Lung microvascular endothelial cell (primary cell): ENCODE measurements at regions not wholly inside any gene's neighbourhood (a gene's known extent, or its start where the extent isn't known, plus 50 kb on each side); places are given as distances from the start of the nearest gene placed in this dataset.
"Not testable (repeated sequence)": the region's sequence is repeated elsewhere in the genome, so short reads cannot be mapped to it uniquely, and the experiment has no call there.

ENCODE experiments used
- DNase-seq, 2 donors: peaks; one replicate each; pipeline versions ENCODE4 v3.0.0 to v3.0.0-alpha.2; 2010; ENCODE audit warnings: low read depth in 2 of 2

DNA sequence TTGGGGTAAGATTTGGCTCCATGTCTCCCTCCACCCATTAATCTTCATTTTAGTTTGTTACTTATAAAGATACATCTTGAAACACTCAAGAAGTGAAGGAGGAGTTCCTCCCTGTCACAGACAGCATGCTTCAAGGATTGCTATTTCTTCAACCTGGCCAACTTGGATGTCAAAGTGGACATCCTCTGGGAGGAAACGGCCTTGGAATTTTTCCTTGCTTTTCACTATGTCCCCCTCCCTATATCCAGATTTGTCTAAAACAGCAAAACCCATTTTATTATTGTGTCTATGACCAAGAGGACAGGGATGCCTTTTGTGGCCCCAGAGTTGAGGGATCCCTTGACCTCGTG, 242.9 kb downstream of the LPIN1 start:
- DNase-seq = no peak

DNA sequence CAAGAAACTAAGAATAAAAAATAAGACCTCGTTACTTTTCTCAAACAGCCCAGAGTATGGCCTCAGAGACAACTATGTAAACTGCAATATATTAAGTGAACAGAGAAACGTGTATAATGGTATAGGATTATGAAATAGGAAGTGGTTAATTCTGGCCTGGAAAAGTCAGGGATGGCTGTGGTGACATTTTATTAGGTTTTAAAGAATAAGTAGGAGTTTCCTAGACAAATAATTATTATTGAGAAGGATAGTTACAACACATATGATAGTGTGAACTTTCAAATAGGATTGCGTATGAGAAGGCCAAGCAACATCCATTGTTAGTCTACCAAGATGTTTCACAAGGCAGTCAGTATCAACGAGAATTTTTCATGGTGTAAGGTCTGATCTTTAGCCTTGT, 244.1 kb downstream of the LPIN1 start:
- DNase-seq = no peak

DNA sequence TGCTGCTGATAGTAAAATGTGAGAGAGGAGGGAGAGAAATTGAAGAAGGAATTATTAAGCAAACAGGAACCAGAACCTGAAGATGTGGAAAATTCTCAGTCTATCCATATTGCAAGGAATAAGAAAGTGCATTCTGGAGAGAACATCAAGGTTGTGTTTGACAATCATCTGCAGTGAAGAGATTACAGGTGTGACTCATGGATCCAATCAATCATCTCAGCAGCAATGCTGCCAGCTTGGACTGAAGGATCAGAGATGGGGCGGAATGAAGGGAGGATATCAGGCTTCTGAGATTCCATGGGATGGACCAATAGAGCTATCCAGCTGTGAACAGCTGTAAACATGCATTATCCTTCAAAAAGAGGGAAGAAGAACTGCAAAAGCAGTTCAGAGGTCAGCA, 247.3 kb downstream of the LPIN1 start:
- no peak for DNase-seq

DNA sequence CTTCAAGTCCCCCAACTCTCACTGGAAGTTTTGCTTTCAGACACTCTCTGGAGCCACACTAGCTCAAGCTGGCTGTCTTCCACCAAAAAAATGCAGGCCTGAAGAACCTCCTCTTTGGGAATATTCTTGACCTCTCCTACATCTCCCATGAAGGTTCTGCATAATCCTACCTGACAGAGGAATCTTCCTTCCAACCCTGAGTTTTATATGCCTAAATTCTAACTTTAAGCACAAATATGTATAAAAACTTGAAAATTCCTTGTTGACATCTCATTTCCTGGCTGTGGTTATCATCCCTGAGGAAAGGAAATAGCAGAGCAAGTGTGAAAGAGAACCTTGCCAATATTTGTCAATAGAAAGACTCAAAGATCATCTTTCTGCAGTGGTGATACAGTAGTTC, 249.0 kb downstream of the LPIN1 start:
- DNase-seq = peak in 1 of 2 donors; percentile 65

DNA sequence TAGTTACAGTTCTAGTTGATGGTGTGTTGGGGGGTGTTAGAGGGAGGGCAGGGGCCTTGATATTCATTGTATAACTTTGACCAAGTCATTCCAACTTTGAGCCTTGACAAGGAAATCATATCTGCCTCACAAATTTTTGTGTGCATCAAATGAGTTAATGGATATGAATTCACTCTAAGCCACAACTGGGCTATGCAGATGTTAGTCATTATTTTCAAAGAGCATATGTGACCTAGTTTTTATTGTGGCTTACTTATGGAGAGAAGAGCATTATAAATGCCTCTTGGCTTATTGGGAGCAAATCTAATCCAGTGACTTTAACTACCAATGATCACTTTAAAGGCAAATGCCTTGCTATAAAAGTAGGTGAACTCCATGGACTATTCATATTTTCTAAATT, 250.2 kb downstream of the LPIN1 start:
- DNase-seq = no peak

DNA sequence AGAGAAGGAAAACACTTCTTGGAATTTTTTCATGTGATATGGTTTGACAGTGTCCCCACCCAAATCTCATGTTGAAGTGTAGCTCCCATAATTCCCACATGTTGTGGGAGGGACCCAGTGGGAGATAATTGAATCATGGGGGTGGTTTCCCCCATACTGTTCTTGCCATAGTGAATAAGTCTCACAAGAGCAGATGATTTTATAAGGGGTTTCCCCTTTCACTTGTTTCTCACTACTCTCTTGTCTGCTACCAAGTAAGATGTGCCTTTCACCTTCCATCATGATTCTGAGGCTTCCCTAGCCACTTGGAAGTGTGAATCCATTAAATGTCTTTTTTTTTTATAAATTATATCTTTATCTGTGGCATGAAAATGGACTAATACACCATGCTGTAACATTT, 250.7 kb downstream of the LPIN1 start:
- no peak for DNase-seq

DNA sequence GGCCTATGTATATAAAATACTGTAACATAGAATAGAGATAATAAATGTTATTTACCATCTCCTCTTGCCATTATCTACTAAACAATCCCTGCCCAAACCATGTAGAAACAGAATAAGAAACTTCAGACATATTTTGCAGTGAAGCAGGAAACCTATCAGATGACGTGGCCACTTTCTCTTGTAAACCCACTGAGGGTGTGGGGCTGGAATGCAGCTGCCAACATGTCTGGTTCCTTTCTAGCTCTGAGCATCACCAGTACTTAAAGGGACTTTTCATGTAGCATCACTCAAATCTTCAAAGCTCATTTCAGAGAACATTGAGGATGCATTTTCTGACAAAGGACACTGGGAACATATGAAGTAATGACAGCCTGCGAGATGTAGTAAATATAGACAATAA, 251.8 kb downstream of the LPIN1 start:
- peak; percentile 4 to 74 for DNase-seq

DNA sequence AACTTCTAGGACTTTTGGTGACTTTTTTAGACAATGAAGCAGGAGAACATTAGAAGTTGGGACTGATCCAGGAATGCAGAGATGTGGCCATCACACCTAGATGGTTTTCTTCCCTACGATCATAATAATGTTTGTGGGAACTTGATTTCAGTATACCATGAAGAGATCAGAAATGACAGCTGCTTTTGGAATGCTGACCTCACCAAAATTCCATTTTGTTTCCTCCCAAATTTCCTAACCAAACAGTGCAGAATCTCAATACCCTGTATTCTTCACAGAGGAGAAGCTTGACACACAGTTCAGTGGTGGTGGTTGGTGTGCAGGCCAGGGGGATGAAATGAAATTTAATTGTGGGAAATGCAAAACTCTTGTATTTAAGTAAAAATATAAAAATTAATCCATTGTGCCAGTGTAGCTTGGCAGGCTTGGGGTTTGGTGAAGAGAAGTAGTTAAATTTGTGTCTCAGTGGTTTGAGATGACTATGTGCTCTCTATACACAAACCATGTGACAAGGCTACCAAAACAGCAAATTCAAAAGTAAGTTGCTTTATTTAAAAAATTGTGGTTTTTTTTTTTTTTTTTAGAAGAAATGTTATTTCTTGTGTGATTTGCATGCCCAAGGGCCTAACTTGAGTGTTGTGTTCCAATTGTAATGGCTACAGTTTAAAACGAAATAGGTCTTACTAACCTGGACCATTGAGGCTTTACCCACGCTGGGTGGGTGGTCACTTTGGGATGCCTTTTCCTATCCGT, 252.4 kb downstream of the LPIN1 start:
- no peak for DNase-seq

DNA sequence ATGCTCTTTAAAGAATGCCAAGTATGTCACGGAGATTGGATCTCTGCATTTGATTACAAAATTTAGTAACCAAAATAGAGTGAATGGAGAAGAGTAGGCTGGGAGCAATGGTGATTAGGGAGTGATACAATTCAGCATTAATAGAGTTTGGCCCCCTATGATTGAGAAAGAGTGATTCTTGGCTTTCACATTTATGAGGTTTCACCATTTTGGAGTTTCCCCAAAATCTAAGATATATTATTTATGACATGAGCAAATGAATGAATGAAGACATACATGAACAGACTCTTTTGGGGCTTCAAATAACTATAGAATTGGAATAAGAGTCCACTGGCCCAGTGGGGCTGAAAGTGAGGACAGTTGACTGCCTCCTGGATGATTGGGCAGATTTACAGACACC, 255.2 kb downstream of the LPIN1 start:
- DNase-seq = no peak

DNA sequence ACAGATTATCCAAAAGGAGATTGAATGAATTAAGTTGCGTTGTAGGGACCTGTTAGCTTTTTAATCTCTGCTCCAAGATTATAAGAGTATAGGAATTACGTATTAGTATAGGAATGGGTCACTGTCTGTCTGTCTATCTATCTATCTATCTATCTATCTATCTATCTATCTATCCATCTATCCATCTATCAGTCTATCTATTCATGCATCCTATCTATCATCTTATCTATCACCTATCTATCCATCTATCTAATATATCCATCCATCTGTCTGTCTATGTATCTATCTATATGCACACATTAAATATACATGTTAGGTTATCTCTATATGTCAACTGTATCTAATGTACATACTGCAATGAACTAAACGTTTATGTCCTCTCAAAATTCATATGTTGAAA, 255.8 kb downstream of the LPIN1 start:
- DNase-seq = no peak

DNA sequence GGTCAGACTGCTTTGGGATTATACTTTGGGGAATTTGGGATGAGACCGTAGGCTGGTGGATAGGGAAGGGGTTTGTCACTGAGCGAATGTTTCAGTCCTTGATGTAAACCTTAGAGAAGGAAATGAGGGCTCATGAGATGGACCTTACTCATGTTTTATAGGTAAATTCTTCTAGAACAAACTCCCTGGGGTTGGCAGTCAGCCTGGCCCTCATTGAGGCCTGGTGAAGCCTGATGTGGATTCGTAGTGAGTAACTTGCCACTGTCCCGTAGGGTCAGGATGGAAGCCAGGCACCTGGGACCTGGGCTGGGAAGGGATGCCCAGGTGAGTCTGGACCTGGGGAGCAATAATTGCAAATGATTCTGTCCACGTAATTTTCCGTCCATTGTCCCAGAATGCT, 258.3 kb downstream of the LPIN1 start:
- DNase-seq = no peak

DNA sequence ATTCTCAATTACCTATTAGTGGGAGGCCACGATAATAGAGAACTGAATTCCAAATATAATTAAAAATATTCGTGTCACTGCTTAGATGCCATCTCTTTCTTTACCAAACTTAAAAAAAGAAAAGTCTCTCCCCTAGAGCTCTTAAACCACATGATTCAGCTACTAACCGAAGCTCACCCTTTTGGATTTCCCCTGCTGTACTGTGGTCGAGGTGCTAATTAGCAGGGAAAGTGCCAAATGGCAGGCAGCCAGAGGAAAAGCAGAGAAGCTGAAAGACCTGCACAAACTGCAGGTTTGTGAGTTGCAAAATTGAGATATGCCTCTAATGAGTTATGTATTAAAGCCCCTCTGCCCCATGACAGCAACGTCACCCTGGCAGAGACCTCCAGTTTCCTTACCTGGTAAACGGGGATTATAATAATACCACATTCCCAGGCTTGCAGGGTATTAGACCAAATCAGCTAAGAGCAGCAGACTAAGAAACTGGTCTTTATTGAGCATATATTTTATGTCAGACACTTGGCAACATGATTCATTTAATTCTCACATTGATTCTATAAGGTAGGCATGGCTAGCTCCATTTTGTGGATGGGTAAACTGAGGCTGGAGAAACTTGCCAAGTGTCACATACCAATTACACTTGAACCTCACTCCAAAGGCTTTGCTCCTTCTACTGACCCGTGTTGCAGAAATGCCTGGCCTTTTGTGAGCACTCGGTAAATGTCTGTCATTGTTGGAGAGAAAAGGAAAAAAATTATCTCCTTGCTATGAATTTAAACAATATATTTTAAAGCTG, 259.7 kb downstream of the LPIN1 start:
- DNase-seq = peak; percentile 70 to 74

DNA sequence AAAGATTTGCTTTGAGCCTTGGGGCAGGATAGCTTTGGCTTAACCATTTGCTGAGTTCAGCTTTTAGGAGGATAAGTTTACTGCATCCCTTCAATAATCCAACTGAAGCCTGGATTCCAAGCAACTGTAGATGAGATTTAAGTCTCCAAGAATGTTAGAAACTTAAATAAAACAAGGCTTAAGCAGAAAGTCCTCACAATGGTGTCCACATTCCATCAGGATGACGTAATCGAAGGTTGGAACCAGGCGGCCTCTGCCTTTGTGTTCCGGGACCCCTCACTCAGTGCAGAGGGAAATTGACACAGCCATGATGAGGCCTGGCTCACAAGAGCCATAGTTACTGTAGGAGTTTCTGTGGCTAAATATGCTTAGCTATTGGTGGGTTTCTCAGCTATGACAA, 260.4 kb downstream of the LPIN1 start:
- peak; percentile 33 to 52 for DNase-seq

DNA sequence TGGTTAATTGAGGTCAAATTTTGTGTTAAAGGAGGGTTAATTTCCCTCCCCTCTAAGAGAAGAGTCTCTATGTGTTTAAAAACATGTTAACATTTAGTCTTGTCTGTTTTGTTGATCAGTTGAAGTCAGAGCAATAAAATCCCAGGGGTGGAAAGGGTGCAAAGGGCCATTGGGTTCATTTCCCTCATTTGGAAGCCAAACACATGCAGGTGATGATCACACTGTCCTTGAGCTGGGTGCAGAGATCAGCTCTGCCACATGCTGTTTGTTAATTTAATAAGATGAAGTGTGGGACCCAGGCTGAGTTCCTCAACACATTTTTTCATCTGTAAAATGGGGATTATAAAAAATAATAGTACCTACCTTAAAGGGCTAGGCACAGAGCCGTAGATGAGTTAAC, 260.9 kb downstream of the LPIN1 start:
- DNase-seq = no peak

DNA sequence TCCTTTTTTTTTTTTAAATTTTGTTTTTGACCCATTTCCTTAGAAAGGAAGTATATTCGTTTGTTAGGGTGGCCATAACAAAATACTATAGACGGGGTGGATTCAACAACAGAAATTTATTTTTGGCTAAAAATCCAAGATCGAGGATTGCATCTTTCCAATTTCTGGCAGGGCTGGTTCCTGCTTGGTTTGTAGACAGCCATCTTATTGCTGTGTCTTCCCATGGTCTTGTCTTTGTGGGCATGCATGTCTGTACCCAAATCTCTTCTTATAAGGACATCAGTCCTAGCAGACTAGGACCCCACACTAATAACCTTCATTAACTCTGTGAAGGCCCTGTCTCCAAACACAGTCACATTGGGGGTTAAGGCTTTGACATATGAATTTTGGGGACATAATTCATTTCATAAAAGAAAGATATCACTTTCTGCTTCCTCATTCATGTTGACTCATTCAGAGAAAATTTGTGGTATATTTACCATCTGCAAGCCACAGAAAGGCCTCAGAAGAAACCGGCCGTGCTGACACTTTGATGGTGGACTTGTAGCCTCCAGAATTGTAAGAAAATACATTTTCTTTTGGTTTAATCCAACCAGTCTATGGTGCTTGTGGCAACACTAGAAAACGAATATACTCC, 262.1 kb downstream of the LPIN1 start:
- peak in 1 of 2 donors; percentile 33 for DNase-seq

DNA sequence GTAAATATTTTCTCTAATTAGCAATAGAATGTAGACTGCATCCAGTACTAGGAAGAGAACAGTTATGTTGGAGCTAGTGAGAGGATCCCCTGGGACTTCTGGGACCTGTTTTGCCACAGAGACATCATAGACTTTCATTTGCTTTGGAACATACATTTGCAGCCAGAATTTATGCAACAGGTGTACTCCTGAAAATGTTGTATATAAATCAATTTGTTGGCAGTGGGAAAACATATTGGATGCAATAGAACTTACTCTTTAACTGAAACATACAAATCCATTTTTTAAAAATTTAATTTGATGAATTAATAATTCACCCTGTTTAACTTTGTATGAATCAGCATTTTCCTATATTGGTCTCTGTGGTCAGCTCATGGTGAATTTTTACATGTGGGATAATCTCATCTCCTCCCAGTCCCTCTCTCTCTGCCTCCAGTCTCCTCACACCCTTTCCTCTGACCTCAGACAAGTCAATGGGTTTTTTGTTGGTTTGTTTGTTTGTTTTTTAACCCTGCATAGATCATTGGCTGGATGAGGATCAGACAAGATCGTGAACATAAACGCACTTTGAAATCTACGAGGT, 263.0 kb downstream of the LPIN1 start:
- DNase-seq = no peak

DNA sequence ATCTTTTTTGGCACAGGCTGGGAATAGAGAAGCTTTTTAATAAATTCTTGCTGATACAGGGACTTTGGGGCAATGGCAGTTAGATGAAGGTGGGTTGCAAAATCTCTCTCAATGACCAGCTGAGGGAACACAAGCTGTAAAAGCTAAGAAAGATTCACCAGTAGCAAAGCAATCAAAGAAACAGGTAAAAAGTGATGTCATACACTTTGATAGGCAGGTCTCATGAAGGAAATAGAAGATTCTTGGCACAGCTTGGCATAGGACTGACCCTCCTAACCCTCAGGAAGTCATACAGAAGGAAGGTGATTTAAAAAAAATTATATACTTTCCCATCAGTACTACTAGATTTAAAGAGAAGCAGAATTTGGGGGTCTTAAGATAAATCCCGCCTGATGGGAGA, 263.6 kb downstream of the LPIN1 start:
- no peak for DNase-seq

DNA sequence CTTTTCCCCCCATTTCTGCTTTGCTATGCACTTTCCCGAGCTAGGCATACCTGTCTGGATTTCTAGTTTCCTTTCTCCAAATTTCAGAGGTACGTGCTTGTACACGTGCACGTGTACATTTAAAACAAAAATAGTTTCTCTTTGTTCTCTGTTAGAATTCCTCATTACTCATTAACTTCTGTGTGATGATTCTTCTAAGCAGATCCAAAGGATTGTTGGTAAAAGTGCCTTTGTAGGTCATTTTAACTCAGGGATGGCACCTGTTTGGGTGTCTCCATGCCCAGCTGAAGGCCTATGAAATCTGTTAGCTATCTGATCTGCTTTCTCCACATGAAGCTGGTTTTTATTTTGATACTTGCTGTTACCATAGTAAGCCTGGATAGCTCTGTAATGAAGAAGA, 264.3 kb downstream of the LPIN1 start:
- DNase-seq = no peak

DNA sequence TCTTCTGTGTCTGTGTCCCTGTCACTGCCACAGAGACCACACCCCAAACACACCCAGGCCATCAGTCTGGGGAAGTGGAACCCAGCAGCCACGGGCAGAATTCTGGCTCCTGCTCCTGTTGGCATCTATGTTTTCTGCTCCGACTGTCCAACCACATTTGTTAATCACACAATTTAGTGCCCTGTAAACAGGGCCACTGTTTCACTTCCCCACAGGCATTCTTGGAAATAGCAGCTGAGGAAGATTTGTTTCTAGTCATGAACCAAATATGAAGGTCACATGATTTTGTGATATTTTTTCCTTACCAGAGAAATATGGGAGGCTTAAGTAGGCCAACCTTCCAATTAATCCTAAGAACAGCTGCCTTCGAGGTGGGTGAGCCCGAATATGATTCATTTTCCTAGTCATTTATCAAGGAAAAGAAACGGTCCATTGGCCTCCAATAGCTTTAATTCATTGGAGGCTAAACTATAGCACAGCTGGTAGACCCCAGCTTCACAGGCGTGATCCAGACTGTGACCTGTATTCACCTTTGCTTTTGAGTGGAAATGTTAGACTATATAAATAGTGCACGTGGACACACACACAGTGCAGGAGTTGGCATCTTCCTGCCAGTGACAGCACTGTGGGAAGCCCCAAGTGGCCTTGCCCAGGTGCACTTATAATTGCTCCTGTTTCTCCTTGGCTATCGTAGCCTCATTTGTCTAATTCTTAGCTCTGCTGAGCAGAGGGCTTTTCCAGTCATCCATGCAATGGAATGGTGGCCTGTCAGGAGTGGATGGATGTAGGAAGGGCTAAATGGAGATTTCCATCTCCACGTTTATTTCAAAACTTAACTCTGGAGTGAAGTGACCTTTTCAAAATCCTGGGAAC, 267.9 kb downstream of the LPIN1 start:
- peak in 1 of 2 donors; percentile 4 for DNase-seq

DNA sequence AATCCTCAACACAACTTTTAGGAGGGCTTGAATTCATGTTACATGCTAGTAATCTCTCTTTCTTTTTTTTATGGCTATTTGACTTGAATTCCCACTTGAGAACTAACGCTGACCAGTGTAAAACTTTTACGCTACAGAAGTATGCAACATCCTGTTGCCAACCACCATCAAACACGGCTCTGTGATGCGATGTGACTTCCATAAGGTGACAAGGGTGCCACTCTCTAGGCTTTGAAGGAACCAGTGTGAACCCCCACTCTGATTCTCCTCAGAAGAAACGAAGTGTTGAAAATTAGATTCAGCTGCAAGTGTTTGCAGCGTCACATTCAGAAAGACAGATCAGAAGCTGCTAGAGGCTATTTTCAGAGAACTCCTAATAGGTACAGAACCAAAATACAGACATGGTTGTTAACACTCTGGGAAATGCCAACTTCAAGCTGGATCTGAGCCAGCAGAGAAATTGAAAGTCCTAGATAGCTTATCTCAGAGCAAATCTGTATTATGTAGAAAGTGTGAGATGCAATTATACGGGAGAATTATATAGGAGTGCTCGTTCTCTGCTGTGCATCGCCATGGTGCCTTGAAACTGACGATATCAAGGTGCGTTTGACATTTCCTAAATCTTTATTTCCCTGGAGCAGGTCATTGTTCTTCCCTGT, 271.2 kb downstream of the LPIN1 start:
- no peak for DNase-seq

DNA sequence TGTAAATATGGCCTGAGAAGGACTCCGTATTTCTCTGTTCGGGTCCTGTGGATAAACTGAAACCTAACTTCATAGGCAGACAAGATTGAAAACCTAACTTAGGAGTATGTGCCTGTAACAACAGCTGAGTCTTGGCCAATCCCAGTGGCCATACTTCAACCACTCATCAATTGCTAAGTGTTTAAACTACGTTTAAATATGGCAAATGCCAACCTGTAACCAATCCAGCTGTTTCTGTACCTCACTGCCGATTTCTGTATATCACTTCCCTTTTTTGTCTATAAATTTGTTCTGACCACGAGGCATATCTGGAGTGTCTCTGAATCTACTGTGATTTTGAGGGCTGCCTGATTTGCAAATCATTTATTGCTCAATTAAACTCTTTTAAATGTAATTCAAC, 272.3 kb downstream of the LPIN1 start:
- DNase-seq = not testable (repeated sequence)
